A549 (cell line): ENCODE measurements at regions not wholly inside any gene's neighbourhood (a gene's known extent, or its start where the extent isn't known, plus 50 kb on each side); places are given as distances from the start of the nearest gene placed in this dataset.

Source experiments
- RFX5 ChIP-seq: fragments of 450-650 bp; IDR thresholded peaks from 2 replicates; pipeline ENCODE4 v1.7.1; 2014; ENCODE audit warnings: antibody characterized with exemption, mild to moderate bottlenecking, moderate library complexity
- TF ChIP-seq, protein P1 (sequence below): fragments of 200-600 bp; sonication (generic); IDR thresholded peaks from 2 replicates; pipeline ENCODE4 v1.6.1; 2016; ENCODE audit warnings: antibody characterized with exemption, mild to moderate bottlenecking, moderate library complexity

DNA sequence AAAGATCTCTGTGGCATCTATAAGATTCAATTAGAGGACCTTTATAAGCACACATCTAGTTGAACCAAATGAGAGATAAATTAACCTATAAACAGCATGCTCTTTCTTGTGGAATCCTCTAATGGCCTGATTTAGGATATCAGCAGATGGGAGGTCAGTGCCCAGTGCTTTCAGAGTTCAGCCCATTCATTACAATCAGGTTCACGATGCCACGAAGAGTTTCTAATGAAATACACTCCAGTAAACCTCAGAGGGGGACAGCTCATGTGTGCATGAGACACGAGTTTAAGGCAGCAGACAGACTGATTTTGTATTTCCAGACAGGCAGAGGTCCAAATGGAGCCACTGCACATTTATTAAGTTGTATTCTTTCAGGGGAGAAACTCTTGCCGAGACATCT, 544.4 kb upstream of the PKN2 start:
- no peak for TF ChIP-seq RFX5
- TF ChIP-seq, protein P1, sequence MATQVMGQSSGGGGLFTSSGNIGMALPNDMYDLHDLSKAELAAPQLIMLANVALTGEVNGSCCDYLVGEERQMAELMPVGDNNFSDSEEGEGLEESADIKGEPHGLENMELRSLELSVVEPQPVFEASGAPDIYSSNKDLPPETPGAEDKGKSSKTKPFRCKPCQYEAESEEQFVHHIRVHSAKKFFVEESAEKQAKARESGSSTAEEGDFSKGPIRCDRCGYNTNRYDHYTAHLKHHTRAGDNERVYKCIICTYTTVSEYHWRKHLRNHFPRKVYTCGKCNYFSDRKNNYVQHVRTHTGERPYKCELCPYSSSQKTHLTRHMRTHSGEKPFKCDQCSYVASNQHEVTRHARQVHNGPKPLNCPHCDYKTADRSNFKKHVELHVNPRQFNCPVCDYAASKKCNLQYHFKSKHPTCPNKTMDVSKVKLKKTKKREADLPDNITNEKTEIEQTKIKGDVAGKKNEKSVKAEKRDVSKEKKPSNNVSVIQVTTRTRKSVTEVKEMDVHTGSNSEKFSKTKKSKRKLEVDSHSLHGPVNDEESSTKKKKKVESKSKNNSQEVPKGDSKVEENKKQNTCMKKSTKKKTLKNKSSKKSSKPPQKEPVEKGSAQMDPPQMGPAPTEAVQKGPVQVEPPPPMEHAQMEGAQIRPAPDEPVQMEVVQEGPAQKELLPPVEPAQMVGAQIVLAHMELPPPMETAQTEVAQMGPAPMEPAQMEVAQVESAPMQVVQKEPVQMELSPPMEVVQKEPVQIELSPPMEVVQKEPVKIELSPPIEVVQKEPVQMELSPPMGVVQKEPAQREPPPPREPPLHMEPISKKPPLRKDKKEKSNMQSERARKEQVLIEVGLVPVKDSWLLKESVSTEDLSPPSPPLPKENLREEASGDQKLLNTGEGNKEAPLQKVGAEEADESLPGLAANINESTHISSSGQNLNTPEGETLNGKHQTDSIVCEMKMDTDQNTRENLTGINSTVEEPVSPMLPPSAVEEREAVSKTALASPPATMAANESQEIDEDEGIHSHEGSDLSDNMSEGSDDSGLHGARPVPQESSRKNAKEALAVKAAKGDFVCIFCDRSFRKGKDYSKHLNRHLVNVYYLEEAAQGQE: no peak
